ENCODE measurements at regions not wholly inside any gene's neighbourhood (a gene's known extent, or its start where the extent isn't known, plus 50 kb on each side); places are given as distances from the start of the nearest gene placed in this dataset.
A peak's percentile ranks its signal among the peaks of the same experiment; 100 is the strongest.

- TF ChIP-seq CTCF (optimal IDR thresholded peaks at IDR 0.05 in 1 of 3, IDR thresholded peaks at IDR 0.05 in 1 of 3, conservative IDR thresholded peaks at IDR 0.05 in 1 of 3; ENCODE audit: extremely low read depth in 1 of 3, insufficient read depth in 2 of 3, low read length in 3 of 3) (no peak), EZH2 (IDR thresholded peaks at IDR 0.05; ENCODE audit: low read length) (no peak)
- H3K9ac ChIP-seq (ENCODE audit: control insufficient read depth, extremely low read depth, insufficient read depth, low read length), result no peak overlapping the region
- no peaks in the 10 kb centered on the region for H3K36me3 ChIP-seq (ENCODE audit: control insufficient read depth in 2 of 2, extremely low read depth in 1 of 2, insufficient read depth in 2 of 2, low read length in 2 of 2)
- no peaks in the 10 kb centered on the region for H3K9me3 ChIP-seq (ENCODE audit: control insufficient read depth, low read depth, low read length)
- no peak overlapping the region for H3K27ac ChIP-seq (ENCODE audit: control insufficient read depth, insufficient read depth, low read length)
- no peaks in the 10 kb centered on the region for H3K27me3 ChIP-seq (ENCODE audit: control insufficient read depth, extremely low read depth, insufficient read depth, low read length)
- peaks cover 9% of the 10 kb centered on the region for H3K4me1 ChIP-seq (ENCODE audit: control insufficient read depth, extremely low read depth, insufficient read depth, low read length)
- no peak overlapping the region for H3K4me2 ChIP-seq (ENCODE audit: control insufficient read depth, extremely low read depth, insufficient read depth, low read depth, low read length)
- H3K79me2 ChIP-seq (ENCODE audit: control insufficient read depth, insufficient read depth, low read length), result no peaks in the 10 kb centered on the region
- DNase-seq (ENCODE audit: low read depth, low spot score) (peak; percentile 61), FAIRE-seq (peak; percentile 81)
- no peaks in the 10 kb centered on the region for H4K20me1 ChIP-seq (ENCODE audit: control insufficient read depth, extremely low read depth, insufficient read depth, low read length)
- dilution Hi-C loops (cut with MboI; ENCODE audit: extremely low pct_ligation_motif_present, low sequenced_read_pairs), result no loop called here
- H2AFZ ChIP-seq (ENCODE audit: control insufficient read depth, low read length), result no peak overlapping the region
- H3K9me1 ChIP-seq (ENCODE audit: control insufficient read depth, extremely low read depth, insufficient read depth, low read length), result no peaks in the 10 kb centered on the region
- no peak overlapping the region for H3K4me3 ChIP-seq (ENCODE audit: control insufficient read depth in 2 of 3, extremely low read depth in 1 of 3, insufficient read depth in 2 of 3, low read depth in 1 of 3, low read length in 3 of 3)
Observed at GRCh38 chr16:47925811-47926460, 229.9 kb downstream of the ABCC12 start.

- FAIRE-seq (no peak), DNase-seq (ENCODE audit: low read depth, low spot score) (no peak)
- no peaks in the 10 kb centered on the region for H4K20me1 ChIP-seq (ENCODE audit: control insufficient read depth, extremely low read depth, insufficient read depth, low read length)
- H3K27ac ChIP-seq (ENCODE audit: control insufficient read depth, insufficient read depth, low read length), result no peak overlapping the region
- peaks cover 9% of the 10 kb centered on the region for H3K4me1 ChIP-seq (ENCODE audit: control insufficient read depth, extremely low read depth, insufficient read depth, low read length)
- H3K9me3 ChIP-seq (ENCODE audit: control insufficient read depth, low read depth, low read length), result no peaks in the 10 kb centered on the region
- no peaks in the 10 kb centered on the region for H3K27me3 ChIP-seq (ENCODE audit: control insufficient read depth, extremely low read depth, insufficient read depth, low read length)
- TF ChIP-seq CTCF (optimal IDR thresholded peaks at IDR 0.05 in 1 of 3, IDR thresholded peaks at IDR 0.05 in 1 of 3, conservative IDR thresholded peaks at IDR 0.05 in 1 of 3; ENCODE audit: extremely low read depth in 1 of 3, insufficient read depth in 2 of 3, low read length in 3 of 3) (no peak), EZH2 (IDR thresholded peaks at IDR 0.05; ENCODE audit: low read length) (no peak)
- dilution Hi-C loops (cut with MboI; ENCODE audit: extremely low pct_ligation_motif_present, low sequenced_read_pairs), result no loop called here
- no peak overlapping the region for H2AFZ ChIP-seq (ENCODE audit: control insufficient read depth, low read length)
- no peak overlapping the region for H3K9ac ChIP-seq (ENCODE audit: control insufficient read depth, extremely low read depth, insufficient read depth, low read length)
- no peak overlapping the region for H3K4me2 ChIP-seq (ENCODE audit: control insufficient read depth, extremely low read depth, insufficient read depth, low read depth, low read length)
- H3K9me1 ChIP-seq (ENCODE audit: control insufficient read depth, extremely low read depth, insufficient read depth, low read length), result no peaks in the 10 kb centered on the region
- no peaks in the 10 kb centered on the region for H3K36me3 ChIP-seq (ENCODE audit: control insufficient read depth in 2 of 2, extremely low read depth in 1 of 2, insufficient read depth in 2 of 2, low read length in 2 of 2)
- no peaks in the 10 kb centered on the region for H3K79me2 ChIP-seq (ENCODE audit: control insufficient read depth, insufficient read depth, low read length)
- H3K4me3 ChIP-seq (ENCODE audit: control insufficient read depth in 2 of 3, extremely low read depth in 1 of 3, insufficient read depth in 2 of 3, low read depth in 1 of 3, low read length in 3 of 3), result no peak overlapping the region
Observed at GRCh38 chr16:47924950-47925349, 230.8 kb downstream of the ABCC12 start.
